ENCODE measurements at regions not wholly inside any gene's neighbourhood (a gene's known extent, or its start where the extent isn't known, plus 50 kb on each side); places are given as distances from the start of the nearest gene placed in this dataset.

GRCh38 chr10:117924820-117925219, 121.9 kb downstream of the RAB11FIP2 start:
- no peak for DNase-seq (ENCODE audit: low spot score)
- TF ChIP-seq, protein P1, sequence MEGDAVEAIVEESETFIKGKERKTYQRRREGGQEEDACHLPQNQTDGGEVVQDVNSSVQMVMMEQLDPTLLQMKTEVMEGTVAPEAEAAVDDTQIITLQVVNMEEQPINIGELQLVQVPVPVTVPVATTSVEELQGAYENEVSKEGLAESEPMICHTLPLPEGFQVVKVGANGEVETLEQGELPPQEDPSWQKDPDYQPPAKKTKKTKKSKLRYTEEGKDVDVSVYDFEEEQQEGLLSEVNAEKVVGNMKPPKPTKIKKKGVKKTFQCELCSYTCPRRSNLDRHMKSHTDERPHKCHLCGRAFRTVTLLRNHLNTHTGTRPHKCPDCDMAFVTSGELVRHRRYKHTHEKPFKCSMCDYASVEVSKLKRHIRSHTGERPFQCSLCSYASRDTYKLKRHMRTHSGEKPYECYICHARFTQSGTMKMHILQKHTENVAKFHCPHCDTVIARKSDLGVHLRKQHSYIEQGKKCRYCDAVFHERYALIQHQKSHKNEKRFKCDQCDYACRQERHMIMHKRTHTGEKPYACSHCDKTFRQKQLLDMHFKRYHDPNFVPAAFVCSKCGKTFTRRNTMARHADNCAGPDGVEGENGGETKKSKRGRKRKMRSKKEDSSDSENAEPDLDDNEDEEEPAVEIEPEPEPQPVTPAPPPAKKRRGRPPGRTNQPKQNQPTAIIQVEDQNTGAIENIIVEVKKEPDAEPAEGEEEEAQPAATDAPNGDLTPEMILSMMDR (IDR thresholded peaks at IDR 0.05; ENCODE audit: extremely low read depth, missing control alignments), result no peak

DNA sequence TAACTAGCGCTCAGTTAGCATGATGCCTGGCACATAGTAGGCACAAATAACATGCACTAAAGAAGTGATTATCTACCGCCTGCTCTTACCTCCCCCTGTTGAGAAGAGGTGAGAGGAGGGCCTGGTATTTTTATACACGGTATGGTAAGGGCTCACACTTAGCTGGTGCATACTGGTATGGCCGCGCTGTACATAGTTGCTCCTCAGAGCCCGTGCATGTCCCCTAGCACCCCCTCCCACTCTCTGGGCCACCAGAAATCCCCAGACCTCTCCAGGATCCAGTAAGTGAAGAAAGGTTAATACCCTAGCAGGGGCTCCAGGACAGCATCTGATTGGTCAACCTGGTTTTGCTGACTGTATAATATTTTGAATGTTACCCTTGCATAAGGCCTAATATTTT, 121.4 kb downstream of the RAB11FIP2 start:
- no peak for DNase-seq (ENCODE audit: low spot score)
- TF ChIP-seq, protein P1 (IDR thresholded peaks at IDR 0.05; ENCODE audit: extremely low read depth, missing control alignments), result no peak

DNA sequence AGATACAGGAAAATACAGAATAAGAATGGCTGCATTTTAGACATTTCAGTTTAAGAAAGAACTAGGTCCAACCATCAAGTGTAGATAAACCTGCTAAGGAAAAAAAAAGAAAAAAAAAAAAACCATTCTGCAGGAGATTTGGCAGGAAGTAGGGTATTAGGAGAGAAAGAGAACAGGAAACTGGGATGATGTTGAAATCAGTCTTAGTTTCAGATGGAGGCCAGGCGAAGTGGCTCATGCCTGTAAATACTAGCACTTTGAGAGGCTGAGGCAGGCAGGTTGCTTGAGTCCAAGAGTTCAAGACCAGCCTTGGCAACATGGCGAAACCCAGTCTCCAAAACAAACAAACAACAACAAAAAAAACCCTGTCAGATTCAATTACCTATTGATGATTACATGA, 120.2 kb downstream of the RAB11FIP2 start:
- TF ChIP-seq, protein P1 (IDR thresholded peaks at IDR 0.05; ENCODE audit: extremely low read depth, missing control alignments), result no peak
- DNase-seq (ENCODE audit: low spot score), result no peak

- TF ChIP-seq, protein P1 (IDR thresholded peaks at IDR 0.05; ENCODE audit: extremely low read depth, missing control alignments), result no peak
- no peak for DNase-seq (ENCODE audit: low spot score)
These were observed 119.4 kb downstream of the RAB11FIP2 start for GRCh38 chr10:117927332-117927731.

DNA sequence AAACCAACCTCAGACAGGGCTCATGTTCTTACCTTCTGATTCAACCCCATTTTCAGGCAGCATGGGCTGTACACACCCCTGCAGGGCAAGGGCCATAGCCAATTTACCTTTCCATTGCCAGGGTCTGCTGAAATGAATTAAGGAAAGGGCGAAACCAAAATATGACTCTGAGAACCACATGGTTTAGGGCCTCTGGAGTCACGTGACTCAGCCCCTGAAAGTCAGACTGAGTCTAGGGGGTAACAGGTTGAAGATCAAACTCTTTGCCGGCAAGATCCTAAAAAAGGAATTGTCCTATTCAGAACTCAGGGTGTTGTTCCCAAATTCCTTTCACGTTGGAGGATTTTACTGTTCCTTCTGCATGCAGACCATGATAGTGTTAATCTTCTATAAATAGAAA, 118.9 kb downstream of the RAB11FIP2 start:
- TF ChIP-seq, protein P1 (IDR thresholded peaks at IDR 0.05; ENCODE audit: extremely low read depth, missing control alignments), result no peak
- no peak for DNase-seq (ENCODE audit: low spot score)

- TF ChIP-seq, protein P1 (IDR thresholded peaks at IDR 0.05; ENCODE audit: extremely low read depth, missing control alignments), result no peak
- DNase-seq (ENCODE audit: low spot score), result no peak
These were observed 118.5 kb downstream of the RAB11FIP2 start for GRCh38 chr10:117928281-117928680.

GRCh38 chr10:117928741-117929140, 118.0 kb downstream of the RAB11FIP2 start:
- TF ChIP-seq, protein P1 (IDR thresholded peaks at IDR 0.05; ENCODE audit: extremely low read depth, missing control alignments), result no peak
- no peak for DNase-seq (ENCODE audit: low spot score)

Measured in GM20000 (cell line).